GM23248 (cell line): ENCODE measurements at regions not wholly inside any gene's neighbourhood (a gene's known extent, or its start where the extent isn't known, plus 50 kb on each side); places are given as distances from the start of the nearest gene placed in this dataset.
A peak's percentile ranks its signal among the peaks of the same experiment; 100 is the strongest.
"Not testable (repeated sequence)": the region's sequence is repeated elsewhere in the genome, so short reads cannot be mapped to it uniquely, and the experiment has no call there.

ENCODE experiments used
- DNase-seq: peaks from one replicate; pipeline ENCODE4 v3.0.0-alpha.2; 2015
- H2AFZ ChIP-seq: fragments of 200-600 bp; sonication (generic); 2 replicates; pipeline ENCODE4 v1.6.1; 2016; ENCODE audit warnings: antibody characterized with exemption
- H3F3A ChIP-seq: fragments of 200-600 bp; sonication (generic); 2 replicates; pipeline ENCODE4 v1.6.1; 2016; ENCODE audit warnings: mild to moderate bottlenecking, antibody characterized with exemption, mixed run types; ENCODE audit not compliant: insufficient read depth
- H3K27ac ChIP-seq: fragments of 200-600 bp; sonication (generic); 2 replicates; pipeline ENCODE4 v1.5.1; 2016; ENCODE audit warnings: mild to moderate bottlenecking
- H3K27me3 ChIP-seq: fragments of 200-600 bp; sonication (generic); replicated peaks from 2 replicates; pipeline ENCODE4 v1.6.1; 2016; ENCODE audit warnings: mild to moderate bottlenecking; ENCODE audit not compliant: insufficient read depth
- H3K36me3 ChIP-seq: fragments of 200-600 bp; sonication (generic); 2 replicates; pipeline ENCODE4 v1.6.1; 2016; ENCODE audit warnings: low read depth, mild to moderate bottlenecking
- H3K4me1 ChIP-seq: fragments of 200-600 bp; sonication (generic); 2 replicates; pipeline ENCODE4 v1.6.1; 2016; ENCODE audit warnings: mild to moderate bottlenecking; ENCODE audit not compliant: insufficient read depth
- H3K4me2 ChIP-seq: fragments of 200-600 bp; sonication (generic); one replicate; pipeline ENCODE4 v1.6.1; 2016; ENCODE audit warnings: mild to moderate bottlenecking; ENCODE audit not compliant: unreplicated experiment
- H3K4me3 ChIP-seq: fragments of 200-600 bp; sonication (generic); 2 replicates; pipeline ENCODE4 v1.5.1; 2016; ENCODE audit warnings: mild to moderate bottlenecking
- H3K79me2 ChIP-seq: fragments of 200-600 bp; sonication (generic); 2 replicates; pipeline ENCODE4 v1.6.1; 2016; ENCODE audit warnings: mild to moderate bottlenecking; ENCODE audit not compliant: insufficient read depth
- H3K9ac ChIP-seq: fragments of 200-600 bp; sonication (generic); 2 replicates; pipeline ENCODE4 v1.6.1; 2016; ENCODE audit warnings: mild to moderate bottlenecking
- H3K9me2 ChIP-seq: fragments of 200-600 bp; sonication (generic); 2 replicates; pipeline ENCODE4 v1.6.1; 2016; ENCODE audit warnings: mixed run types, mild to moderate bottlenecking, moderate library complexity; ENCODE audit not compliant: insufficient read depth
- H3K9me3 ChIP-seq: fragments of 200-600 bp; sonication (generic); one replicate; pipeline ENCODE4 v1.6.1; 2017; ENCODE audit warnings: low read depth
- H4K20me1 ChIP-seq: fragments of 200-600 bp; sonication (generic); 2 replicates; pipeline ENCODE4 v1.6.0; 2016; ENCODE audit not compliant: insufficient read depth
- EZH2 ChIP-seq: fragments of 200-600 bp; sonication (generic); IDR thresholded peaks from 2 replicates; pipeline ENCODE4 v1.6.1; 2018; ENCODE audit warnings: antibody characterized with exemption, mild to moderate bottlenecking; ENCODE audit not compliant: insufficient read depth, poor library complexity, severe bottlenecking
- EZH2phosphoT487 ChIP-seq: fragments of 200-600 bp; sonication (generic); IDR thresholded peaks from 2 replicates; pipeline ENCODE4 v1.6.1; 2018; ENCODE audit warnings: antibody characterized with exemption, moderate library complexity, mild to moderate bottlenecking, low read depth; ENCODE audit not compliant: insufficient read depth
- WGBS, 2 experiments: methylation state at CpG; one replicate each; pipeline ENCODE4 v1.1.6; 2015 to 2017; ENCODE audit warnings: low lambda C conversion rate in 2 of 2, low coverage in 1 of 2; ENCODE audit errors: missing lambda C conversion rate in 2 of 2; 5-methylcytosine and 5-hydroxymethylcytosine counted together
- in situ Hi-C: fragments of 300-500 bp; cut with MboI; formaldehyde crosslinking; loops from 2 replicates; pipeline ENCODE4 v1.15.0; 2020

GRCh38 chr9:110029429-110029955 is 178.5 kb downstream of the C9orf152 start:
- TF ChIP-seq EZH2 (no peak), EZH2phosphoT487 (no peak)
- Histone ChIP-seq H3F3A (peaks cover 48% of the 10 kb centered on the region), H3K79me2 (no peaks in the 10 kb centered on the region), H2AFZ (no peak overlapping the region), H3K4me3 (0 out of 2 replicates have a peak overlapping the region, but pooled peaks have one; percentile 2), H3K9ac (no peak overlapping the region), H4K20me1 (no peaks in the 10 kb centered on the region), H3K9me2 (no peaks in the 10 kb centered on the region), H3K9me3 (no peaks in the 10 kb centered on the region), H3K27me3 (no peaks in the 10 kb centered on the region), H3K27ac (peak overlapping the region; percentile 66), H3K4me1 (peaks cover 60% of the 10 kb centered on the region), H3K36me3 (no peaks in the 10 kb centered on the region), H3K4me2 (peak overlapping the region; percentile 62)
- 40 to 48% methylated on average over 4 of the region's 4 CpGs for whole genome bisulfite sequencing, 2 experiments
- DNase-seq = peak; percentile 89
- in situ Hi-C loops = no loop called here

GRCh38 chr9:110029956-110030480 is 177.9 kb downstream of the C9orf152 start:
- peaks cover 60% of the 10 kb centered on the region for H3K4me1 ChIP-seq
- H3K9me2 ChIP-seq = no peaks in the 10 kb centered on the region
- H3F3A ChIP-seq = peaks cover 48% of the 10 kb centered on the region
- in situ Hi-C loops = no loop called here
- peak overlapping the region; percentile 62 for H3K4me2 ChIP-seq
- no peaks in the 10 kb centered on the region for H3K27me3 ChIP-seq
- H3K9me3 ChIP-seq = no peaks in the 10 kb centered on the region
- DNase-seq = no peak
- 80 to 81% methylated on average over 4 of the region's 4 CpGs for WGBS, 2 experiments
- no peaks in the 10 kb centered on the region for H3K36me3 ChIP-seq
- no peaks in the 10 kb centered on the region; the same call in 1 of the 2 replicates for H3K79me2 ChIP-seq
- H4K20me1 ChIP-seq = no peaks in the 10 kb centered on the region
- H3K4me3 ChIP-seq = no peak overlapping the region
- peak overlapping the region; percentile 66 for H3K27ac ChIP-seq
- no peak overlapping the region for H3K9ac ChIP-seq
- TF ChIP-seq EZH2 = no peak
- TF ChIP-seq EZH2phosphoT487 = no peak
- H2AFZ ChIP-seq = no peak overlapping the region

GRCh38 chr9:110030632-110031031 is 177.3 kb downstream of the C9orf152 start:
- H3F3A ChIP-seq = peaks cover 48% of the 10 kb centered on the region
- peak; percentile 68 for DNase-seq
- H3K9ac ChIP-seq = no peak overlapping the region
- no peaks in the 10 kb centered on the region; the same call in 1 of the 2 replicates for H3K79me2 ChIP-seq
- in situ Hi-C loops = no loop called here
- no peaks in the 10 kb centered on the region for H3K9me3 ChIP-seq
- no peaks in the 10 kb centered on the region for H3K27me3 ChIP-seq
- peak overlapping the region; percentile 65; the same call in 1 of the 2 replicates for H3K27ac ChIP-seq
- H3K4me1 ChIP-seq = peaks cover 60% of the 10 kb centered on the region
- TF ChIP-seq EZH2phosphoT487 (no peak), EZH2 (no peak)
- no peaks in the 10 kb centered on the region for H4K20me1 ChIP-seq
- WGBS, 2 experiments = 45 to 46% methylated on average over 3 of the region's 3 CpGs
- H3K9me2 ChIP-seq = no peaks in the 10 kb centered on the region
- H3K4me2 ChIP-seq = peak overlapping the region; percentile 59
- H3K4me3 ChIP-seq = no peak overlapping the region
- H3K36me3 ChIP-seq = no peaks in the 10 kb centered on the region
- no peak overlapping the region for H2AFZ ChIP-seq

GRCh38 chr9:110031511-110032173 is 176.3 kb downstream of the C9orf152 start:
- H3K4me2 ChIP-seq = peak overlapping the region; percentile 59
- in situ Hi-C loops = no loop called here

GRCh38 chr9:110032532-110032931 is 175.4 kb downstream of the C9orf152 start:
- peaks cover 60% of the 10 kb centered on the region for H3K4me1 ChIP-seq
- H3K79me2 ChIP-seq, H3K9ac ChIP-seq, H2AFZ ChIP-seq, H3K9me3 ChIP-seq, H3K27me3 ChIP-seq, H3K36me3 ChIP-seq, DNase-seq, H3K9me2 ChIP-seq, in situ Hi-C loops, H3K27ac ChIP-seq, H4K20me1 ChIP-seq, H3K4me3 ChIP-seq: not testable (repeated sequence)
- peak overlapping the region; percentile 59 for H3K4me2 ChIP-seq
- 96 to 97% methylated on average over 7 of the region's 7 CpGs for whole genome bisulfite sequencing, 2 experiments
- H3F3A ChIP-seq = peaks cover 45% of the 10 kb centered on the region

More at GRCh38 chr9:110031511-110032173, 176.3 kb downstream of the C9orf152 start:
- Histone ChIP-seq H3K79me2 (no peaks in the 10 kb centered on the region; the same call in 1 of the 2 replicates), H3K9me3 (no peaks in the 10 kb centered on the region), H4K20me1 (no peaks in the 10 kb centered on the region), H3K9me2 (no peaks in the 10 kb centered on the region), H3K36me3 (no peaks in the 10 kb centered on the region), H3K27me3 (no peaks in the 10 kb centered on the region), H3K27ac (peak overlapping the region; percentile 65), H3F3A (peaks cover 48% of the 10 kb centered on the region), H2AFZ (no peak overlapping the region), H3K4me3 (peak overlapping the region; percentile 33; the same call in 1 of the 2 replicates), H3K4me1 (peaks cover 60% of the 10 kb centered on the region), H3K9ac (no peak overlapping the region)
- peak; percentile 89 for DNase-seq
- WGBS, 2 experiments = 3 to 7% methylated on average over 3 of the region's 3 CpGs
- no peak for TF ChIP-seq EZH2
- TF ChIP-seq EZH2phosphoT487 = no peak
